Gastrocnemius medialis (tissue), 4 donors: ENCODE measurements at regions not wholly inside any gene's neighbourhood (a gene's known extent, or its start where the extent isn't known, plus 50 kb on each side); places are given as distances from the start of the nearest gene placed in this dataset.

Source experiments
- CTCF ChIP-seq, 5 experiments: fragments of 450-650 bp in 3 of 5; fragments of 200-600 bp in 2 of 5; sonication (generic) in 2 of 5; IDR thresholded peaks in 4 of 5; conservative IDR thresholded peaks in 1 of 5; 1 replicate in 4 of 5; 2 replicates in 1 of 5; pipeline ENCODE4 v1.5.1; 2016 to 2019; ENCODE audit warnings: antibody characterized with exemption in 5 of 5, mild to moderate bottlenecking in 3 of 5, moderate library complexity in 3 of 5
- POLR2A ChIP-seq, 2 donors: fragments of 450-650 bp; IDR thresholded peaks; one replicate each; pipeline ENCODE4 v1.6.1; 2017; ENCODE audit warnings: antibody characterized with exemption in 2 of 2, mild to moderate bottlenecking in 2 of 2, moderate library complexity in 2 of 2

GRCh38 chr2:239884051-239884405 is 141.1 kb downstream of the NDUFA10 start:
- no peak for TF ChIP-seq CTCF (IDR thresholded peaks at IDR 0.05 in 4 of 5, conservative IDR thresholded peaks at IDR 0.05 in 1 of 5)
- no peak for TF ChIP-seq POLR2A (IDR thresholded peaks at IDR 0.05)
